ENCODE measurements at regions not wholly inside any gene's neighbourhood (a gene's known extent, or its start where the extent isn't known, plus 50 kb on each side); places are given as distances from the start of the nearest gene placed in this dataset.

DNA sequence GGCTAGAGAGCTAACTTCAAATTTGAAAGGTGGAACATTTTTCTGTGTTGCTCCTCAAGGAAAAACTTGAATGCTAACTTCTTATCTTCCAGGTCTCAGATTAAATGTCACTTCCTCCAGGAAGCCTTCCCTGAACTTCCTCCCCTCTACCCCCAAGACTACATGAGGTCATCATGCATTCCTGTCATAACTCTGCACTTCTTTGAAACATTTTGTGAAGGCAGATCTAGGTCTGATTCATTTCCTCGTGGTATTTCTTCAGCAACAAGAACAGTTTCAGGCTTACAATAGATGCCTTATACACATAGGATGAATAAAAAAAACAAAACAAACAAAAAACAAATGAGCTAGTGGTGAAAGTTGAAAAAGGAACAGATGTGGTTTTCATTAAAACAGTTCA, 97.1 kb upstream of the SRRM4 start:
- no peaks in the 10 kb centered on the region for H3K27me3 ChIP-seq (ENCODE audit: insufficient read depth)
- H3K79me2 ChIP-seq (replicated peaks; ENCODE audit: insufficient read depth) = no peaks in the 10 kb centered on the region
- H3K9me3 Mint-ChIP-seq = no peaks in the 10 kb centered on the region; the same call in 2 of the 3 replicates
- H3K4me3 Mint-ChIP-seq = no peak overlapping the region
- no peak overlapping the region for H3K4me2 ChIP-seq
- H3K36me3 Mint-ChIP-seq (ENCODE audit: low read depth) = no peaks in the 10 kb centered on the region
- no peak for TF ChIP-seq NANOG (IDR thresholded peaks at IDR 0.05; ENCODE audit: borderline replicate concordance)
- TF ChIP-seq ZNF114 (CRISPR knock-in tag; IDR thresholded peaks at IDR 0.05) = no peak
- no peak for TF ChIP-seq POLR2AphosphoS5 (IDR thresholded peaks at IDR 0.05; ENCODE audit: low read depth)
- TF ChIP-seq EZH2phosphoT487 (IDR thresholded peaks at IDR 0.05; ENCODE audit: unreplicated experiment) = no peak
- TF ChIP-seq STAT1 (IDR thresholded peaks at IDR 0.05; ENCODE audit: unreplicated experiment) = no peak
- TF ChIP-seq, protein P1, sequence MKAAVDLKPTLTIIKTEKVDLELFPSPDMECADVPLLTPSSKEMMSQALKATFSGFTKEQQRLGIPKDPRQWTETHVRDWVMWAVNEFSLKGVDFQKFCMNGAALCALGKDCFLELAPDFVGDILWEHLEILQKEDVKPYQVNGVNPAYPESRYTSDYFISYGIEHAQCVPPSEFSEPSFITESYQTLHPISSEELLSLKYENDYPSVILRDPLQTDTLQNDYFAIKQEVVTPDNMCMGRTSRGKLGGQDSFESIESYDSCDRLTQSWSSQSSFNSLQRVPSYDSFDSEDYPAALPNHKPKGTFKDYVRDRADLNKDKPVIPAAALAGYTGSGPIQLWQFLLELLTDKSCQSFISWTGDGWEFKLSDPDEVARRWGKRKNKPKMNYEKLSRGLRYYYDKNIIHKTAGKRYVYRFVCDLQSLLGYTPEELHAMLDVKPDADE (IDR thresholded peaks at IDR 0.05) = no peak
- TF ChIP-seq EZH2 (IDR thresholded peaks at IDR 0.05; ENCODE audit: low read depth, unreplicated experiment) = no peak
- TF ChIP-seq JUNB (IDR thresholded peaks at IDR 0.05; ENCODE audit: unreplicated experiment) = no peak
- TF ChIP-seq, protein P2, sequence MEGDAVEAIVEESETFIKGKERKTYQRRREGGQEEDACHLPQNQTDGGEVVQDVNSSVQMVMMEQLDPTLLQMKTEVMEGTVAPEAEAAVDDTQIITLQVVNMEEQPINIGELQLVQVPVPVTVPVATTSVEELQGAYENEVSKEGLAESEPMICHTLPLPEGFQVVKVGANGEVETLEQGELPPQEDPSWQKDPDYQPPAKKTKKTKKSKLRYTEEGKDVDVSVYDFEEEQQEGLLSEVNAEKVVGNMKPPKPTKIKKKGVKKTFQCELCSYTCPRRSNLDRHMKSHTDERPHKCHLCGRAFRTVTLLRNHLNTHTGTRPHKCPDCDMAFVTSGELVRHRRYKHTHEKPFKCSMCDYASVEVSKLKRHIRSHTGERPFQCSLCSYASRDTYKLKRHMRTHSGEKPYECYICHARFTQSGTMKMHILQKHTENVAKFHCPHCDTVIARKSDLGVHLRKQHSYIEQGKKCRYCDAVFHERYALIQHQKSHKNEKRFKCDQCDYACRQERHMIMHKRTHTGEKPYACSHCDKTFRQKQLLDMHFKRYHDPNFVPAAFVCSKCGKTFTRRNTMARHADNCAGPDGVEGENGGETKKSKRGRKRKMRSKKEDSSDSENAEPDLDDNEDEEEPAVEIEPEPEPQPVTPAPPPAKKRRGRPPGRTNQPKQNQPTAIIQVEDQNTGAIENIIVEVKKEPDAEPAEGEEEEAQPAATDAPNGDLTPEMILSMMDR (conservative IDR thresholded peaks at IDR 0.05; ENCODE audit: low read depth in 2 of 2) = no peak
- TF ChIP-seq, protein P3, sequence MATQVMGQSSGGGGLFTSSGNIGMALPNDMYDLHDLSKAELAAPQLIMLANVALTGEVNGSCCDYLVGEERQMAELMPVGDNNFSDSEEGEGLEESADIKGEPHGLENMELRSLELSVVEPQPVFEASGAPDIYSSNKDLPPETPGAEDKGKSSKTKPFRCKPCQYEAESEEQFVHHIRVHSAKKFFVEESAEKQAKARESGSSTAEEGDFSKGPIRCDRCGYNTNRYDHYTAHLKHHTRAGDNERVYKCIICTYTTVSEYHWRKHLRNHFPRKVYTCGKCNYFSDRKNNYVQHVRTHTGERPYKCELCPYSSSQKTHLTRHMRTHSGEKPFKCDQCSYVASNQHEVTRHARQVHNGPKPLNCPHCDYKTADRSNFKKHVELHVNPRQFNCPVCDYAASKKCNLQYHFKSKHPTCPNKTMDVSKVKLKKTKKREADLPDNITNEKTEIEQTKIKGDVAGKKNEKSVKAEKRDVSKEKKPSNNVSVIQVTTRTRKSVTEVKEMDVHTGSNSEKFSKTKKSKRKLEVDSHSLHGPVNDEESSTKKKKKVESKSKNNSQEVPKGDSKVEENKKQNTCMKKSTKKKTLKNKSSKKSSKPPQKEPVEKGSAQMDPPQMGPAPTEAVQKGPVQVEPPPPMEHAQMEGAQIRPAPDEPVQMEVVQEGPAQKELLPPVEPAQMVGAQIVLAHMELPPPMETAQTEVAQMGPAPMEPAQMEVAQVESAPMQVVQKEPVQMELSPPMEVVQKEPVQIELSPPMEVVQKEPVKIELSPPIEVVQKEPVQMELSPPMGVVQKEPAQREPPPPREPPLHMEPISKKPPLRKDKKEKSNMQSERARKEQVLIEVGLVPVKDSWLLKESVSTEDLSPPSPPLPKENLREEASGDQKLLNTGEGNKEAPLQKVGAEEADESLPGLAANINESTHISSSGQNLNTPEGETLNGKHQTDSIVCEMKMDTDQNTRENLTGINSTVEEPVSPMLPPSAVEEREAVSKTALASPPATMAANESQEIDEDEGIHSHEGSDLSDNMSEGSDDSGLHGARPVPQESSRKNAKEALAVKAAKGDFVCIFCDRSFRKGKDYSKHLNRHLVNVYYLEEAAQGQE (IDR thresholded peaks at IDR 0.05; ENCODE audit: unreplicated experiment) = no peak
- TF ChIP-seq, protein P4, sequence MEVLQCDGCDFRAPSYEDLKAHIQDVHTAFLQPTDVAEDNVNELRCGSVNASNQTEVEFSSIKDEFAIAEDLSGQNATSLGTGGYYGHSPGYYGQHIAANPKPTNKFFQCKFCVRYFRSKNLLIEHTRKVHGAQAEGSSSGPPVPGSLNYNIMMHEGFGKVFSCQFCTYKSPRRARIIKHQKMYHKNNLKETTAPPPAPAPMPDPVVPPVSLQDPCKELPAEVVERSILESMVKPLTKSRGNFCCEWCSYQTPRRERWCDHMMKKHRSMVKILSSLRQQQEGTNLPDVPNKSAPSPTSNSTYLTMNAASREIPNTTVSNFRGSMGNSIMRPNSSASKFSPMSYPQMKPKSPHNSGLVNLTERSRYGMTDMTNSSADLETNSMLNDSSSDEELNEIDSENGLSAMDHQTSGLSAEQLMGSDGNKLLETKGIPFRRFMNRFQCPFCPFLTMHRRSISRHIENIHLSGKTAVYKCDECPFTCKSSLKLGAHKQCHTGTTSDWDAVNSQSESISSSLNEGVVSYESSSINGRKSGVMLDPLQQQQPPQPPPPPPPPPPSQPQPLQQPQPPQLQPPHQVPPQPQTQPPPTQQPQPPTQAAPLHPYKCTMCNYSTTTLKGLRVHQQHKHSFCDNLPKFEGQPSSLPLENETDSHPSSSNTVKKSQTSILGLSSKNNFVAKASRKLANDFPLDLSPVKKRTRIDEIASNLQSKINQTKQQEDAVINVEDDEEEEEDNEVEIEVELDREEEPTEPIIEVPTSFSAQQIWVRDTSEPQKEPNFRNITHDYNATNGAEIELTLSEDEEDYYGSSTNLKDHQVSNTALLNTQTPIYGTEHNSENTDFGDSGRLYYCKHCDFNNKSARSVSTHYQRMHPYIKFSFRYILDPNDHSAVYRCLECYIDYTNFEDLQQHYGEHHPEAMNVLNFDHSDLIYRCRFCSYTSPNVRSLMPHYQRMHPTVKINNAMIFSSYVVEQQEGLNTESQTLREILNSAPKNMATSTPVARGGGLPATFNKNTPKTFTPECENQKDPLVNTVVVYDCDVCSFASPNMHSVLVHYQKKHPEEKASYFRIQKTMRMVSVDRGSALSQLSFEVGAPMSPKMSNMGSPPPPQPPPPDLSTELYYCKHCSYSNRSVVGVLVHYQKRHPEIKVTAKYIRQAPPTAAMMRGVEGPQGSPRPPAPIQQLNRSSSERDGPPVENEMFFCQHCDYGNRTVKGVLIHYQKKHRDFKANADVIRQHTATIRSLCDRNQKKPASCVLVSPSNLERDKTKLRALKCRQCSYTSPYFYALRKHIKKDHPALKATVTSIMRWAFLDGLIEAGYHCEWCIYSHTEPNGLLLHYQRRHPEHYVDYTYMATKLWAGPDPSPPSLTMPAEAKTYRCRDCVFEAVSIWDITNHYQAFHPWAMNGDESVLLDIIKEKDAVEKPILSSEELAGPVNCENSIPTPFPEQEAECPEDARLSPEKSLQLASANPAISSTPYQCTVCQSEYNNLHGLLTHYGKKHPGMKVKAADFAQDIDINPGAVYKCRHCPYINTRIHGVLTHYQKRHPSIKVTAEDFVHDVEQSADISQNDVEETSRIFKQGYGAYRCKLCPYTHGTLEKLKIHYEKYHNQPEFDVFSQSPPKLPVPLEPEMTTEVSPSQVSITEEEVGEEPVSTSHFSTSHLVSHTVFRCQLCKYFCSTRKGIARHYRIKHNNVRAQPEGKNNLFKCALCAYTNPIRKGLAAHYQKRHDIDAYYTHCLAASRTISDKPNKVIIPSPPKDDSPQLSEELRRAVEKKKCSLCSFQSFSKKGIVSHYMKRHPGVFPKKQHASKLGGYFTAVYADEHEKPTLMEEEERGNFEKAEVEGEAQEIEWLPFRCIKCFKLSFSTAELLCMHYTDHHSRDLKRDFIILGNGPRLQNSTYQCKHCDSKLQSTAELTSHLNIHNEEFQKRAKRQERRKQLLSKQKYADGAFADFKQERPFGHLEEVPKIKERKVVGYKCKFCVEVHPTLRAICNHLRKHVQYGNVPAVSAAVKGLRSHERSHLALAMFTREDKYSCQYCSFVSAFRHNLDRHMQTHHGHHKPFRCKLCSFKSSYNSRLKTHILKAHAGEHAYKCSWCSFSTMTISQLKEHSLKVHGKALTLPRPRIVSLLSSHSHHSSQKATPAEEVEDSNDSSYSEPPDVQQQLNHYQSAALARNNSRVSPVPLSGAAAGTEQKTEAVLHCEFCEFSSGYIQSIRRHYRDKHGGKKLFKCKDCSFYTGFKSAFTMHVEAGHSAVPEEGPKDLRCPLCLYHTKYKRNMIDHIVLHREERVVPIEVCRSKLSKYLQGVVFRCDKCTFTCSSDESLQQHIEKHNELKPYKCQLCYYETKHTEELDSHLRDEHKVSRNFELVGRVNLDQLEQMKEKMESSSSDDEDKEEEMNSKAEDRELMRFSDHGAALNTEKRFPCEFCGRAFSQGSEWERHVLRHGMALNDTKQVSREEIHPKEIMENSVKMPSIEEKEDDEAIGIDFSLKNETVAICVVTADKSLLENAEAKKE (CRISPR knock-in tag; IDR thresholded peaks at IDR 0.05) = no peak
- no peak overlapping the region for H3K4me3 ChIP-seq
- DNase-seq (ENCODE audit: low spot score) (no peak), ATAC-seq (no peak)
- no peak overlapping the region for H2AFZ ChIP-seq
- no peak overlapping the region for H3K27ac ChIP-seq (ENCODE audit: low read depth)
- H3K36me3 ChIP-seq (ENCODE audit: insufficient read depth) = no peaks in the 10 kb centered on the region
- H3K27ac Mint-ChIP-seq = no peak overlapping the region
- peaks cover 2% of the 10 kb centered on the region for H3K27me3 Mint-ChIP-seq (ENCODE audit: insufficient read depth, low read depth, poor library complexity)
- peaks cover 13% of the 10 kb centered on the region for H3K4me1 Mint-ChIP-seq
- no peaks in the 10 kb centered on the region for H4K20me1 ChIP-seq (replicated peaks; ENCODE audit: insufficient read depth)
- no peaks in the 10 kb centered on the region; the same call in 1 of the 2 replicates for H3K9me2 ChIP-seq (ENCODE audit: insufficient read depth)
- H3K4me1 ChIP-seq (ENCODE audit: insufficient read depth) = peaks cover 10% of the 10 kb centered on the region; the same call in 1 of the 2 replicates
- no peaks in the 10 kb centered on the region for H3F3A ChIP-seq (replicated peaks; ENCODE audit: low read depth)

Measured in GM23338 (cell line).